AG04449 (cell line): ENCODE measurements at regions not wholly inside any gene's neighbourhood (a gene's known extent, or its start where the extent isn't known, plus 50 kb on each side); places are given as distances from the start of the nearest gene placed in this dataset.

Experiments used
- CTCF ChIA-PET: fragments of 350-600 bp; formaldehyde crosslinking; extraction: SDS; loops from one replicate; lab custom pipeline; 2021; ENCODE audit warnings: antibody characterized with exemption; lab: Yijun Ruan, JAX
- POLR2A ChIA-PET: fragments of 400-600, 350-600 bp; formaldehyde crosslinking; extraction: SDS; loops from one replicate; lab custom pipeline; 2020; ENCODE audit warnings: antibody characterized with exemption, inconsistent platforms; lab: Yijun Ruan, JAX
- DNase-seq: peaks from one replicate; pipeline ENCODE4 v3.0.0-alpha.2; 2010; ENCODE audit warnings: low read depth, low spot score
- H3K4me3 ChIP-seq: 2 replicates; pipeline ENCODE4 v1.5.1; 2011; ENCODE audit warnings: low read depth, mild to moderate bottlenecking, control low read depth, low read length
- TF ChIP-seq, protein P1 (sequence below): IDR thresholded peaks from one replicate; pipeline ENCODE4 v1.5.1; 2011; ENCODE audit warnings: mild to moderate bottlenecking, moderate library complexity, low read length, control low read depth, inconsistent platforms; ENCODE audit not compliant: insufficient read depth; ENCODE audit errors: missing control alignments

DNA sequence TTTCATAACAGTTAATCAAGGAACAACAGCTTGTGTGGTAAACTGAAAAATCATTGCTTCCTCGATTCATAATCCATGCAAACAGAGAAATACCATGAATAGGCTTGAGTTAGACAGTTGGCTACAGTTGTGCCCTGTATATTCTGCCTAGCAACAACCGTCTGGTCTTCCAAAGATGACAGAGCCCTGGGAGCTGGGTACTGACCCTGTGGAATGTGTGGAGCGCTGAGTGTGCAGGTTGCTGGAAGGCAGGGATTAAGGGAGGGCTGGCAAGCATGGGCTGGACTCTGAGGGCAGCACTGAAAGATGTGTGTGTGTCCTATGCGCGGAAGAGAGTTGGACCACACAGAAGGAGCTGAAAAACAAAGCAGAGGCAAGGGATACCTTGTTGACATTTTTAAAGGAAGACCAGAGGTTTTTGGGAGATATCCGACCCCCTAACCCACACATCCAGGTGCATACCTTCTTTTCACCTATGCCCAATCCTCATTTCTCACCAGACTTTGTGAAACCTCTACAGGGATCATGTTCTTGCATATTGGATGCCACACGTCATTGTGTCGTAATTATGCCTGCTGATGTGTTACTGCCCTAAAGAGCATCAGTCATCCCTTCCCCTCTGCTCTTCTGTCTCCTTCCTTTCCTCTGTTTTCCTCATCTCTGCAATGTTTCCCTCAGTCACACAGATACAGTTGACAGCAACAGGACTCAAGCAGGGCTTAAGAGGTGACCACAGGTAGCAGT is 58.2 kb upstream of the VGLL2 start:
- ChIA-PET CTCF (no interaction called here), POLR2A (no interaction called here)
- H3K4me3 ChIP-seq, result no peak overlapping the region
- TF ChIP-seq, protein P1, sequence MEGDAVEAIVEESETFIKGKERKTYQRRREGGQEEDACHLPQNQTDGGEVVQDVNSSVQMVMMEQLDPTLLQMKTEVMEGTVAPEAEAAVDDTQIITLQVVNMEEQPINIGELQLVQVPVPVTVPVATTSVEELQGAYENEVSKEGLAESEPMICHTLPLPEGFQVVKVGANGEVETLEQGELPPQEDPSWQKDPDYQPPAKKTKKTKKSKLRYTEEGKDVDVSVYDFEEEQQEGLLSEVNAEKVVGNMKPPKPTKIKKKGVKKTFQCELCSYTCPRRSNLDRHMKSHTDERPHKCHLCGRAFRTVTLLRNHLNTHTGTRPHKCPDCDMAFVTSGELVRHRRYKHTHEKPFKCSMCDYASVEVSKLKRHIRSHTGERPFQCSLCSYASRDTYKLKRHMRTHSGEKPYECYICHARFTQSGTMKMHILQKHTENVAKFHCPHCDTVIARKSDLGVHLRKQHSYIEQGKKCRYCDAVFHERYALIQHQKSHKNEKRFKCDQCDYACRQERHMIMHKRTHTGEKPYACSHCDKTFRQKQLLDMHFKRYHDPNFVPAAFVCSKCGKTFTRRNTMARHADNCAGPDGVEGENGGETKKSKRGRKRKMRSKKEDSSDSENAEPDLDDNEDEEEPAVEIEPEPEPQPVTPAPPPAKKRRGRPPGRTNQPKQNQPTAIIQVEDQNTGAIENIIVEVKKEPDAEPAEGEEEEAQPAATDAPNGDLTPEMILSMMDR, result no peak
- no peak for DNase-seq

DNA sequence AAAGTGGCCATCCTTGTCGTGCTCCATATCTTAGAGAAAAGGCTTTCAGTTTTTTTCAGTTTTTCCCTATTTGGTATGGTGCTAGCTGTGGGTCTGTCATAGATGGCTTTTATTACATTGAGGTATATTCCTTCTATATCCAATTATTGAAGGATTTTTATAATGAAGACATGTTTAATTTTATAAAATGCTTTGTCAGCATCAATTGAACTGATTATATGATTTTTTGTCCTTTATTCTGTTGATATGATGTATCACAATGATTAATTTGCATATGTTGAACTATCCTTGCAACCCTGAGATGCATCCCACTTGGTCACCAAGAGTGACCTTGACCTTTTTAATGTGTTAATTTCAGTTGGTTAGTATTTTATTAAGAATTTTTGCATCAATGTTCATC is 55.1 kb upstream of the VGLL2 start:
- no peak for DNase-seq
- ChIA-PET POLR2A (no interaction called here), CTCF (no interaction called here)

DNA sequence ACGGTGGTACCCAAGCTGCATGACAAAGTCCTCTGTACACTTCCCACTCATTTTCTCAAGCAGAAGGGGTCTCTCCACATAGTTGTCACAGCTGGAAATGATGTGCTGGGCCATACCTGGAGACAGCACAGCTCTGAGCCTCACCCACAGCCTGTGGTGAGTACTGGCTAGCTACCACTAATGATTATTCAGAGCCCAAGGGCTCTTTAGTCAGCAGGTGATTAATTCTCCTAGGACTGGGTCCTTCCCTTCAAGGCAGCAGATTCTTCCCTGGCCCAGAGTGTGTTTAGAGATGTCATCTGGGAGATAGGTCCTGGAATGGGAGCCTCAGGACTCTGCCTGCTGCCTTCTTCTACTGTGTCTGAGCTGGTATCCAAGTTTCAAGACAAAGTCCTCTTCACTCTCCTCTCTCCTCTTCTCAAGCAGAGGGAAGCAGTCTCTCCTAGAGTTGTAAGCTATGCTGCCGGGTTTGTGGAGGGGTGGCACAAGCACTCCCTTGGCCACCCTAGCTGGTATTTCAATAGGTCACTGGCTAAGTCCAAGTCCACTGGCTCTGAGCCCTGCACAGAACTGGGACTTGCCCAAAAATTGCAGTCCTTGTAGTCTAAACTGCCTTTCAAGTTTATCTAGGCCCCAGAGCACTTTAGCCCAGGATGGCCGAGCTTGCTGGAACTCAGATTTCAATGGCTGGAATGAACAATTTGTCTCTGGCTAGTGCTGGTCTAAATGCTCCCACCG is 49.8 kb upstream of the VGLL2 start:
- H3K4me3 ChIP-seq, result no peak overlapping the region
- TF ChIP-seq, protein P1, result no peak
- ChIA-PET CTCF (no interaction called here), POLR2A (no interaction called here)
- DNase-seq, result no peak

More for the DNA sequence above, 55.1 kb upstream of the VGLL2 start:
- TF ChIP-seq, protein P1, result no peak
- H3K4me3 ChIP-seq, result no peak overlapping the region
